ENCODE measurements at regions not wholly inside any gene's neighbourhood (a gene's known extent, or its start where the extent isn't known, plus 50 kb on each side); places are given as distances from the start of the nearest gene placed in this dataset.

DNA sequence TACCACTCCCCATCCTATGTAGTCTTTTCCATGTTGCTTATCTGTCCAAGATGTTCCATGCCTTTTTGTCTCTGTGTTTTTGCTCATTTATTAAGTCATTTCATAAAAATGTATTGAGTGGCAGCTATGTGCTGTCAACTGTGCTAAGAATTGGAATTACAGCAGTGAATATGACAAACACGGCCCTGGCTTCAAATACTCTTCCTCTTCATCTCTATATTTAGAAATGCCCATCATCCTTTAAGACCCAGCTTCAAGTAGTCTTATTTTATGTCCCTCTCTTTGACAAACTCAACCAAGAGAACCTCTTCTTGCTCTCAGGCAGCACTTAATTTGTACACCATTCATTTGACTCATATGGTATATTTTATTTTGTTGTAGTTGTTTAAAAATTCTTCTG is 55.4 kb upstream of the AMOT start:
- Histone ChIP-seq H3K4me3 (no peak overlapping the region), H3K27ac (no peak overlapping the region), H3K4me1 (no peaks in the 10 kb centered on the region), H3K27me3 (peaks cover 0 to 4% of the 10 kb centered on the region in 2 donors), H3K9me3 (no peaks in the 10 kb centered on the region), H3K36me3 (no peaks in the 10 kb centered on the region)
- intact Hi-C loops (cut with DNase I): no loop called here
- ATAC-seq (no peak), DNase-seq (no peak)
- TF ChIP-seq CTCF (IDR thresholded peaks at IDR 0.05): no peak

Data from left lung (tissue), 4 donors.